Urinary bladder (tissue), 3 donors: ENCODE measurements at regions not wholly inside any gene's neighbourhood (a gene's known extent, or its start where the extent isn't known, plus 50 kb on each side); places are given as distances from the start of the nearest gene placed in this dataset.

Source experiments
- DNase-seq: peaks from one replicate; pipeline ENCODE4 v3.0.0-alpha.2; 2015; ENCODE audit errors: extremely low spot score
- H3K27ac ChIP-seq: one replicate; pipeline ENCODE4 v1.5.1; 2013; ENCODE audit warnings: low read depth, mild to moderate bottlenecking, moderate library complexity
- H3K36me3 ChIP-seq: one replicate; pipeline ENCODE4 v1.6.1; 2013; ENCODE audit warnings: mild to moderate bottlenecking, moderate library complexity; ENCODE audit not compliant: insufficient read depth
- H3K4me1 ChIP-seq: one replicate; pipeline ENCODE4 v1.6.1; 2013; ENCODE audit warnings: mild to moderate bottlenecking, moderate library complexity; ENCODE audit not compliant: insufficient read depth
- H3K4me3 ChIP-seq: one replicate; pipeline ENCODE4 v1.5.1; 2013; ENCODE audit warnings: low read depth, low read length
- whole genome bisulfite sequencing: extraction: QIAGEN DNeasy Blood & Tissue Kit; methylation state at CpG from one replicate; pipeline ENCODE4 v1.1.7; 2013; 5-methylcytosine and 5-hydroxymethylcytosine counted together
- donor health status: healthy with polysubstance abuse.
- donor health status: healthy.

- Histone ChIP-seq H3K27ac (no peak overlapping the region), H3K4me3 (no peak overlapping the region), H3K4me1 (no peaks in the 10 kb centered on the region), H3K36me3 (no peaks in the 10 kb centered on the region)
- 99% methylated on average over 1 of the region's 1 CpG for WGBS
- DNase-seq = no peak
Observed at GRCh38 chr1:72530646-72531045, 248.3 kb upstream of the NEGR1 start.

- no peak overlapping the region for H3K27ac ChIP-seq
- H3K4me3 ChIP-seq = no peak overlapping the region
- no peak for DNase-seq
- no peaks in the 10 kb centered on the region for H3K36me3 ChIP-seq
- 94% methylated on average over 4 of the region's 4 CpGs for WGBS
- H3K4me1 ChIP-seq = no peaks in the 10 kb centered on the region
Observed at GRCh38 chr1:72526926-72527325, 244.6 kb upstream of the NEGR1 start.

GRCh38 chr1:72524021-72524420 lies 241.7 kb upstream of the NEGR1 start:
- no peak for DNase-seq
- no peaks in the 10 kb centered on the region for H3K36me3 ChIP-seq
- no peak overlapping the region for H3K4me3 ChIP-seq
- no peak overlapping the region for H3K27ac ChIP-seq
- no peaks in the 10 kb centered on the region for H3K4me1 ChIP-seq

- H3K4me3 ChIP-seq = no peak overlapping the region
- no peaks in the 10 kb centered on the region for H3K4me1 ChIP-seq
- no peak for DNase-seq
- no peak overlapping the region for H3K27ac ChIP-seq
- H3K36me3 ChIP-seq = no peaks in the 10 kb centered on the region
- 84% methylated on average over 2 of the region's 2 CpGs for WGBS
Observed at GRCh38 chr1:72521659-72522058, 239.3 kb upstream of the NEGR1 start.

- DNase-seq = no peak
- WGBS = 60% methylated on average over 2 of the region's 2 CpGs
- Histone ChIP-seq H3K27ac (no peak overlapping the region), H3K36me3 (no peaks in the 10 kb centered on the region), H3K4me1 (no peaks in the 10 kb centered on the region), H3K4me3 (no peak overlapping the region)
Observed at GRCh38 chr1:72516826-72517225, 234.5 kb upstream of the NEGR1 start.

- 62% methylated on average over 4 of the region's 4 CpGs for WGBS
- DNase-seq = no peak
- no peak overlapping the region for H3K4me3 ChIP-seq
- H3K36me3 ChIP-seq = no peaks in the 10 kb centered on the region
- H3K27ac ChIP-seq = no peak overlapping the region
- no peaks in the 10 kb centered on the region for H3K4me1 ChIP-seq
Observed at GRCh38 chr1:72516264-72516663, 233.9 kb upstream of the NEGR1 start.

- no peak overlapping the region for H3K4me3 ChIP-seq
- H3K4me1 ChIP-seq = no peaks in the 10 kb centered on the region
- WGBS = 28% methylated on average over 5 of the region's 5 CpGs
Observed at GRCh38 chr1:72498371-72498770, 216.0 kb upstream of the NEGR1 start.

GRCh38 chr1:72489801-72490200 lies 207.5 kb upstream of the NEGR1 start:
- Histone ChIP-seq H3K4me1 (no peaks in the 10 kb centered on the region), H3K27ac (no peak overlapping the region), H3K4me3 (no peak overlapping the region), H3K36me3 (peaks cover 2% of the 10 kb centered on the region)
- DNase-seq = no peak

More at GRCh38 chr1:72498371-72498770, 216.0 kb upstream of the NEGR1 start:
- Histone ChIP-seq H3K36me3 (no peaks in the 10 kb centered on the region), H3K27ac (no peak overlapping the region)
- no peak for DNase-seq

GRCh38 chr1:72485801-72486200 lies 203.5 kb upstream of the NEGR1 start:
- no peaks in the 10 kb centered on the region for H3K4me1 ChIP-seq
- H3K4me3 ChIP-seq = no peak overlapping the region
- peaks cover 2% of the 10 kb centered on the region for H3K36me3 ChIP-seq
- 18% methylated on average over 1 of the region's 1 CpG for WGBS
- H3K27ac ChIP-seq = no peak overlapping the region
- DNase-seq = no peak

- no peak overlapping the region for H3K4me3 ChIP-seq
- H3K36me3 ChIP-seq = peaks cover 2% of the 10 kb centered on the region
- H3K27ac ChIP-seq = no peak overlapping the region
- DNase-seq = no peak
- no peaks in the 10 kb centered on the region for H3K4me1 ChIP-seq
Observed at GRCh38 chr1:72483846-72484357, 201.6 kb upstream of the NEGR1 start.

- peaks cover 2% of the 10 kb centered on the region for H3K36me3 ChIP-seq
- no peaks in the 10 kb centered on the region for H3K4me1 ChIP-seq
- H3K4me3 ChIP-seq = no peak overlapping the region
- no peak overlapping the region for H3K27ac ChIP-seq
- DNase-seq = no peak
- 70% methylated on average over 6 of the region's 6 CpGs for WGBS
Observed at GRCh38 chr1:72482736-72483413, 200.5 kb upstream of the NEGR1 start.

- no peak overlapping the region for H3K4me3 ChIP-seq
- no peak overlapping the region for H3K27ac ChIP-seq
- H3K4me1 ChIP-seq = no peaks in the 10 kb centered on the region
- WGBS = 96% methylated on average over 5 of the region's 5 CpGs
- DNase-seq = no peak
- H3K36me3 ChIP-seq = peaks cover 2% of the 10 kb centered on the region
Observed at GRCh38 chr1:72481420-72481970, 199.2 kb upstream of the NEGR1 start.

GRCh38 chr1:72466376-72466775 lies 184.0 kb upstream of the NEGR1 start:
- Histone ChIP-seq H3K36me3 (no peaks in the 10 kb centered on the region), H3K4me1 (no peaks in the 10 kb centered on the region), H3K4me3 (no peak overlapping the region), H3K27ac (no peak overlapping the region)
- 75% methylated on average over 1 of the region's 1 CpG for WGBS
- DNase-seq = no peak

GRCh38 chr1:72462186-72462905 lies 180.0 kb upstream of the NEGR1 start:
- Histone ChIP-seq H3K27ac (no peak overlapping the region), H3K4me1 (no peaks in the 10 kb centered on the region), H3K36me3 (no peaks in the 10 kb centered on the region), H3K4me3 (no peak overlapping the region)
- 73% methylated on average over 3 of the region's 3 CpGs for WGBS
- DNase-seq = no peak
